HG03045 (cell line): ENCODE measurements at regions not wholly inside any gene's neighbourhood (a gene's known extent, or its start where the extent isn't known, plus 50 kb on each side); places are given as distances from the start of the nearest gene placed in this dataset.

Experiments
- ATAC-seq: cut with Tn5 transposase; IDR thresholded peaks from one replicate; pipeline ENCODE4 v1.9.1; 2021; ENCODE audit warnings: mild to moderate bottlenecking, moderate library complexity; ENCODE audit not compliant: unreplicated experiment

GRCh38 chr18:29326214-29326613, 1149.3 kb upstream of the CDH2 start:
- ATAC-seq = no peak

GRCh38 chr18:29321561-29321960, 1144.6 kb upstream of the CDH2 start:
- no peak for ATAC-seq

- no peak for ATAC-seq
Observed at GRCh38 chr18:29313312-29313711, 1136.4 kb upstream of the CDH2 start.

GRCh38 chr18:29311580-29311979, 1134.7 kb upstream of the CDH2 start:
- ATAC-seq = no peak

GRCh38 chr18:29309366-29309765, 1132.4 kb upstream of the CDH2 start:
- no peak for ATAC-seq

GRCh38 chr18:29307982-29308381, 1131.1 kb upstream of the CDH2 start:
- no peak for ATAC-seq

- ATAC-seq = no peak
Observed at GRCh38 chr18:29307231-29307630, 1130.3 kb upstream of the CDH2 start.

- no peak for ATAC-seq
Observed at GRCh38 chr18:29305516-29305915, 1128.6 kb upstream of the CDH2 start.

GRCh38 chr18:29301048-29301447, 1124.1 kb upstream of the CDH2 start:
- no peak for ATAC-seq

GRCh38 chr18:29285471-29285870, 1108.5 kb upstream of the CDH2 start:
- ATAC-seq = no peak

GRCh38 chr18:29271501-29271900, 1094.6 kb upstream of the CDH2 start:
- ATAC-seq = no peak

GRCh38 chr18:29259838-29260237, 1082.9 kb upstream of the CDH2 start:
- no peak for ATAC-seq

GRCh38 chr18:29254123-29254522, 1077.2 kb upstream of the CDH2 start:
- ATAC-seq = no peak

GRCh38 chr18:29251681-29252080, 1074.8 kb upstream of the CDH2 start:
- ATAC-seq = no peak

GRCh38 chr18:29250843-29251242, 1073.9 kb upstream of the CDH2 start:
- no peak for ATAC-seq

- ATAC-seq = no peak
Observed at GRCh38 chr18:29250259-29250658, 1073.3 kb upstream of the CDH2 start.

GRCh38 chr18:29248805-29249204, 1071.9 kb upstream of the CDH2 start:
- ATAC-seq = no peak

- no peak for ATAC-seq
Observed at GRCh38 chr18:29241199-29241598, 1064.3 kb upstream of the CDH2 start.

GRCh38 chr18:29234751-29235150, 1057.8 kb upstream of the CDH2 start:
- ATAC-seq = no peak

- no peak for ATAC-seq
Observed at GRCh38 chr18:29226213-29226612, 1049.3 kb upstream of the CDH2 start.

- no peak for ATAC-seq
Observed at GRCh38 chr18:29225351-29225750, 1048.4 kb upstream of the CDH2 start.

- no peak for ATAC-seq
Observed at GRCh38 chr18:29218091-29218490, 1041.2 kb upstream of the CDH2 start.

GRCh38 chr18:29217124-29217915, 1040.4 kb upstream of the CDH2 start:
- no peak for ATAC-seq
